ENCODE measurements at regions not wholly inside any gene's neighbourhood (a gene's known extent, or its start where the extent isn't known, plus 50 kb on each side); places are given as distances from the start of the nearest gene placed in this dataset.
"Not testable (repeated sequence)": the region's sequence is repeated elsewhere in the genome, so short reads cannot be mapped to it uniquely, and the experiment has no call there.

GRCh38 chr2:166831930-166832329 is 56.4 kb upstream of the XIRP2 start:
- DNase-seq, result no peak

DNA sequence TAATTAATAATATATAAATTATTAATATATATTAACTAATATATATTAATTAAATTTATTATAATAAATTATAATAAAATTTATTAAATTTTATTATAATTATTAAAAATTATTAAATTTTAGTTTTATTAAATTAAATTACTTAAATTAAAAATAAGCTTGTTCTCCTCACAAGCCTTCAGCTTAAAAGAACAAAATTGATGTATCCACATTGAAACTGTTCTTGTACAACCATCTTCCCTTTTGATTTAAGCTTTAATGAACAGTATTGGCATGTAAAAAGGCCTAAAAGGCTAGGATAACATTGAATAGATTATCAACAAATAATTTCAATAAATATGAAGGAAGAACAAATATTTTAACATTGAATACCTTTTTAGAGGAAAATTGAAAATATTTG is 62.4 kb upstream of the XIRP2 start:
- DNase-seq, result no peak

- no peak for DNase-seq
Measured at GRCh38 chr2:166814335-166814734, 73.9 kb upstream of the XIRP2 start.

DNA sequence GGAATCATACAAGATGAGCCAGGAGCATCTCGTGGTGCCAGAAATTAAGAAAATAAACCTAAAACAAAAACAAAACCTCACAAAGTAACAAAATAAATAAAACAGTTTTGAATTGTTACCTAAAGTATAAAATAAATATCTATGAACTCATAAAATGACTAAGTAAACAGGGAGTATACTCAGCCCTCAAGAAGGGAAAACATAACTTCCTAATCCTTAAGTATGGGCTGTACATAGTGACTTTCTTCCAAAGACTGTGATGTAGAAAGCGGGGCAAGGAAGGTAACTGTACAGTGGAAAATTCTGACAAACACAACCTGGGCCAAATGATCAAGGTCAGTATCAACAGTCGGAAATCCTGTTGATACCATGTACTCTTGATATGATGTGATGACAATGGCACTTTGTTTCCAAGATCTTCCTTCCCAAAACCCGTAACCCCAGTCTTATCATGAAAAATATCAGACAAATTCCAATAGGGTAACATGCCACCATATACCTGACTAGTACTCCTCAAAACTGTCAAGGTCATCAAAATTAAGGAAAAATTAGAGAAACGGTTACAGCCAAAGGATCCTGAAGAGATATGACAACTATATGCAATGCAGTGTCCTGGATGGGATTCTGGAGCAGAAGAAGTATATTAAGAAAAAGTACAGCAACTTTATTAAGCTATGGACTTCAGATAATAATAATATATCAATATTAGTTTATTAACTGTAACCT is 76.0 kb upstream of the XIRP2 start:
- DNase-seq, result no peak

GRCh38 chr2:166805753-166806152 is 82.5 kb upstream of the XIRP2 start:
- no peak for DNase-seq

DNA sequence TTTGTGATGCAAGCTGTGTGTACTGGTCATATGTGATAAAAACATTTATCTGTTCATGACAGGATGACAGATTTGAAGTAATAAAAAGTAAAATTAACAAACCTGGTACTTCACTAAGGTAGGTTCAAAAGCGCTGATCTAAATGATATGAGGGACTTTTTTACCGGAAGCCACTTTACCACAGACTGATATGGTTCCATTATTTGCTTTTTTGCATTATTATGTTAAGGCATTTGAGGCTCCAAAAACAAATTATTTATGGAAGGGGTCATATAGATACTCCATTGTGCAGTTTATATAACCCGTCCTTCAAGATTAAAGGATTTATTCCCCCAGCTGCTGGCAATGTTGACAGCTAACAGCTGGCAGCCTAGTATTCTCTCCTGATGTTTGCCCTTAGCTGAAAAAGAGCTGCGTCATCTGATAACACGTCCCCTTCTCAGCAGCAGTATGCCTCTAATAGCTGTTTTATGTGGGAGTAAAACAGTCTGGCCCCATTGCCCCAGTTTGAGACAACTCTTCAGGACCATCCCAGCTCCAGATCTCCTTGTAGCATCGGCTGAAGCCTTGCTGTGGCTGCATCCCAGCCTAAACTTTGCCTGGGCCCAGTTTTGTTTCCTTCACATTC is 84.8 kb upstream of the XIRP2 start:
- peak; percentile 90 for DNase-seq

GRCh38 chr2:166802475-166802874 is 85.8 kb upstream of the XIRP2 start:
- DNase-seq, result peak; percentile 71

- DNase-seq, result no peak
Measured at GRCh38 chr2:166792808-166793207, 95.5 kb upstream of the XIRP2 start.

GRCh38 chr2:166786707-166787106 is 101.6 kb upstream of the XIRP2 start:
- no peak for DNase-seq

DNA sequence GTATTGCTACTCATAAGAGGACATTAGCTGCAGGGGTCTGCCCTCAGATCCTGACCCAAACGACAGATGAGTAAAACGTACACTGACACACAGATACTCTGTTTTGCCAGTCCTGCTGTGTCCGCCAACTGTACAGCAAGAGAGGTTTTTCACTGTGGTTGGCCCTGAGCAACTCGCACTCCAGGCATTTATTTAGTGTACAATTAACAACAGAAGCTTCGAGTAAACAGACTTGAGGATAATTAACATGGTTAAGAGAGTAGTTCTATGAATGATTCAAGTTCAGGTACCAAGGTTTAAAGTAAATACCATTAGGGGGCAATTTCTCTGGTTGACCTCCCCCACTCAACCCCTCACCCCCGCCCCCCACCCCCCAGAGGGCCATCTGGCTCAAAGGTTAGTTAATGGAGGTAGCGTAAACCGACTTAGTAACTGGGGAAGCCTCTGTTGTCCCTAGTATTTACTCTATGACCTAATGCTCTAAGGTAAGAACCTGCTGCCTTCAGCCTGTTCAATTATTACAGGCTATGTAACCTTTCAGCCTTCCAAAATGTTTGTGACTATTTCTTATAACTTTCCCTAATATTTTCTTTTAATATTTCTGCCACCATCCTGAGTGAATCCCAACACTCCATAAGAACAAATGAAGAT is 103.9 kb upstream of the XIRP2 start:
- DNase-seq, result peak; percentile 96

- DNase-seq, result no peak
Measured at GRCh38 chr2:166775176-166775575, 113.1 kb upstream of the XIRP2 start.

GRCh38 chr2:166773308-166773949 is 114.9 kb upstream of the XIRP2 start:
- peak; percentile 16 for DNase-seq

- no peak for DNase-seq
Measured at GRCh38 chr2:166768393-166769123, 119.7 kb upstream of the XIRP2 start.

DNA sequence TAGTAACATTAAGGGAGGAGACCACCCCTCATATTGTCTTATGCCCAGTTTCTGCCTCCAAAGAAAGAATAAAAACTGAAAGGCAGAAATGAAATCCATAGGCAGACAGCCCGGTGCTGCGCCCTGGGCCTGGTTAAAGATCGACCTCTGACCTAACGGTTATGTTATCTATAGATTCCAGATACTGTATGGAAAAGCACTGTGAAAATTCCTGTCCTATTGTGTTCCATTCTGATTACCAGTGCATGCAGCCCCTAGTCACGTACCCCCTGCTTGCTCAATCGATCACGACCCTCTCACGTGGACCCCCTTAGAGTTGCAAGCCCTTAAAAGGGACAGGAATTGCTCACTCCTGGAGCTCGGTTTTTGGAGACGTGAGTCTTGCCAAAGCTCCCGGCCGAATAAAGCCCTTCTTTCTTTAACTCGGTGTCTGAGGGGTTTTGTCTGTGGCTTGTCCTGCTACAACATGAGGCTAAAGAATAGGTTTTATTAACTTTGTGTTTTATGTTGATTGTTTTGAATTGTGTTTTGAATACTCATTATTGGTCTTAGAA is 121.4 kb upstream of the XIRP2 start:
- not testable (repeated sequence) for DNase-seq

GRCh38 chr2:166766220-166766619 is 122.1 kb upstream of the XIRP2 start:
- no peak for DNase-seq

GRCh38 chr2:166765141-166765540 is 123.1 kb upstream of the XIRP2 start:
- no peak for DNase-seq

DNA sequence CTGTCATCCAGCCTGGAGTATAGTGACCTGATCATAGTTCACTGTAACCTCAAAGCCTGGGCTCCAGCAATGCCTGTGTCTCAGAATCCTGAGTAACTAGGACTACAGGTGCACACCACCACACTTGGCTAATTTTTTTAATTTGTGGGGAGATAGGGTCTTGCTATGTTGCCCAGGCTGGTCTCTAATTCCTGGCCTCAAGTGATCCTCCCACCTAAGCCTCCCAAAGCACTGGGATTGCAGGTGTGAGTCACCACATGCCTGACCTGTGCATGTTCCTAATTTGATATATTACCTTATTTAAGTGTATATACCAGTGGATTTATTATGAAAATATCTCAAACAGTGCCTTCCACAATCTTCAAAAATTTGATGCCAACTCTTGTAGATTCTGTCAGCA is 123.6 kb upstream of the XIRP2 start:
- no peak for DNase-seq

GRCh38 chr2:166764216-166764615 is 124.1 kb upstream of the XIRP2 start:
- DNase-seq, result peak; percentile 45

GRCh38 chr2:166762746-166763145 is 125.5 kb upstream of the XIRP2 start:
- DNase-seq, result no peak

DNA sequence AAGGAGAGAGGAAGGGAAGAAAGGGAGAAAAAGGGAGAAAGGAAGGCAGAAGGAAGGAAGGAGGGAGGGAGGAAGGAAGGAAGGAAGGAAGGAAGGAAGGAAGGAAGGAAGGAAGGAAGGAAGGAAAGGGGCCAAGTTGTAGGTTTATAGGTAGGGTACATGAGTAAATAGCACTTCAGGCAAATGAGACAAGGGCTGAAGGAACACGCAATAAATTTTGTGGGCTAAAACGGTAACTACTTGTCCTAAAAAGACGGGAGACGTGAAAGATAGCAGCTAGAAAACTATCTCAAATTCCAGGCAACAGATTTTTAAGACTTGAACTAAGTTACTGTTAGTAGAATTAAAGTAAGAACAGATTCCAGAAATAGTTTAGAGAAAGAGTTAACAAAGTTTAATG is 129.3 kb upstream of the XIRP2 start:
- no peak for DNase-seq

DNA sequence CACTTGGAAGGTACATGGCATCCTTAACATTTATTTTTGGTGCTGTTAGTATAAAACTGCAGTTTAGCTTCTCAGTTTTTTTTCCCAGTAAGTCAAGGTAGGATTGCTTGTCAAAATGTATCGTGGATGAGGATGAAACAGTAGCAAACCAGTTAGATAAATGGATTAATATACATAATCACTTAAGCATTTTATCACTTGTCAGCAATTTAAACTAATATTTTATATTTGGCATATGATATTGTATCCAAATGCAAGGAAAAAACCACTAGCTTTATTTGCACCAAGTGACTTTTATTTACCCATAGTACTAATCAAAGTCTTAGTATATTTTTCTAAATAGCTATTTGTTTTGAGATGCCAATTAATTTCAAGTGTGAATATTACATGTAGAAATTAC is 137.7 kb upstream of the XIRP2 start:
- no peak for DNase-seq

GRCh38 chr2:166744117-166744516 is 144.2 kb upstream of the XIRP2 start:
- not testable (repeated sequence) for DNase-seq

DNA sequence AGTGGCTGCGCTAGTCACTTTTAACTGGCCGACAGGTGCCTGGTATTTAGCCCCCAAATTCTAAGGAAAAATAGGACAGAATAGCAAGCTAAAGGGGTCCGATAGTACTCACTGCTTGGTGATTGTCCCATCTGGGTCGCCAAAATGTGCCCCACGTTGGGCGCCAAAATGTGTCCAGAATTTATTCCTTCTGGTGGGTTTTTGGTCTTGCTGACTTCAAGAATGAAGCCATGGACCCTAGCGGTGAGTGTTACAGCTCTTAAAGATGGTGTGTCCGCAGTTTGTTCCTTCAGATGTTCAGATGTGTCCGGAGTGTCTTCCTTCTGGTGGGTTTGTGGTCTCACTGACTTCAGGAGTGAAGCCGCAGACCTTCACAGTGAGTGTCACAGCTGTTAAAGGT is 144.8 kb upstream of the XIRP2 start:
- peak; percentile 54 for DNase-seq
